GM12875 (cell line): ENCODE measurements at regions not wholly inside any gene's neighbourhood (a gene's known extent, or its start where the extent isn't known, plus 50 kb on each side); places are given as distances from the start of the nearest gene placed in this dataset.
"Not testable (repeated sequence)": the region's sequence is repeated elsewhere in the genome, so short reads cannot be mapped to it uniquely, and the experiment has no call there.

ENCODE experiments used
- H3K4me3 ChIP-seq: one replicate; pipeline ENCODE4 v1.5.1; 2011; ENCODE audit warnings: low read depth, low read length, control low read depth
- CTCF ChIP-seq: IDR thresholded peaks from 2 replicates; pipeline ENCODE4 v1.5.1; 2011; ENCODE audit warnings: low read depth, mild to moderate bottlenecking, control low read depth, inconsistent platforms, low read length, moderate library complexity, borderline replicate concordance; ENCODE audit not compliant: insufficient read depth

- no peak overlapping the region for H3K4me3 ChIP-seq
- TF ChIP-seq CTCF: no peak
These were observed 66.5 kb upstream of the SULF2 start for GRCh38 chr20:47851774-47852173.

- TF ChIP-seq CTCF: no peak
- H3K4me3 ChIP-seq: no peak overlapping the region
These were observed 64.9 kb upstream of the SULF2 start for GRCh38 chr20:47850146-47850545.

GRCh38 chr20:47849596-47849995 lies 64.3 kb upstream of the SULF2 start:
- TF ChIP-seq CTCF: no peak
- H3K4me3 ChIP-seq: no peak overlapping the region

- no peak for TF ChIP-seq CTCF
These were observed 63.7 kb upstream of the SULF2 start for GRCh38 chr20:47849006-47849405.

GRCh38 chr20:47848534-47848933 lies 63.3 kb upstream of the SULF2 start:
- not testable (repeated sequence) for H3K4me3 ChIP-seq

More at GRCh38 chr20:47849006-47849405, 63.7 kb upstream of the SULF2 start:
- H3K4me3 ChIP-seq: no peak overlapping the region

GRCh38 chr20:47847884-47848485 lies 62.7 kb upstream of the SULF2 start:
- H3K4me3 ChIP-seq: no peak overlapping the region
- no peak for TF ChIP-seq CTCF

GRCh38 chr20:47847220-47847619 lies 61.9 kb upstream of the SULF2 start:
- not testable (repeated sequence) for H3K4me3 ChIP-seq

GRCh38 chr20:47846651-47847050 lies 61.4 kb upstream of the SULF2 start:
- H3K4me3 ChIP-seq: not testable (repeated sequence)

- H3K4me3 ChIP-seq: not testable (repeated sequence)
These were observed 60.2 kb upstream of the SULF2 start for GRCh38 chr20:47845382-47845977.

GRCh38 chr20:47844568-47844906 lies 59.3 kb upstream of the SULF2 start:
- H3K4me3 ChIP-seq: not testable (repeated sequence)
